IPS-NIHi7 (cell line): ENCODE measurements at regions not wholly inside any gene's neighbourhood (a gene's known extent, or its start where the extent isn't known, plus 50 kb on each side); places are given as distances from the start of the nearest gene placed in this dataset.

Experiments
- DNase-seq: peaks from one replicate; pipeline ENCODE4 v3.0.0; 2012; ENCODE audit warnings: mixed read lengths; ENCODE audit errors: extremely low spot score

DNA sequence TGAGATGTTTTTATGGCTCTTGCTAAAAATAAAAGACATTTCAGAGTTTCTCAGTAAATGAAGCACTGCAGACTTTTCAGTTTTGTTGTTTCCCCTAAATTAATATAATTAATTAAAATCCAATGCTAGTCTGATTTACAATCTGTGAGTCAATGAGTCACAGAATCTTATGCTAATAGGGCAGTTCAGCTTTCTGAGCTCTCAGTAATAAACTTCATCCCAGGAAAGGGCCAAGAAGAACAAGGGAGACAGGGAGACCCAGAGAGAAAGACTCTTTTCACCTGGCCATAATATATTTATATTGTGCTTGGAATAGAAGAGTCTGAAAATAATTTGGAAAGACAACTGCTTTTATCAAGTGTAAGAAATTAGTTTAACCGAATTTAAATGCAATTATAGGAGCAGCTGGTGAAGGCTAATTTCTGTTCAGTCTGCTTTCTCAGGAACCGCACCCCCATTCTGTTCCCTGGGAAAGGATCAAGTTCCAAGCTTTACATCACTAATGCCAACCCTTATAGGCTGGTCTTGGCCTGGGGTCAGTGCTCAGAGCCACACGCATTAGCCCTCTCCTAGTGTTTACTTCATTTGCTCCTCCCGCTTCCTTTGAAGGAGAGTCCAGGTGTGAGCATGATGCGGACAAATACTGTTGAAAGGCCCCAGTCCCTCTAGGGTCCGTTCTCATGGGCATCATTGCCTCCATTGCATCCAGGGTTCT is 145.6 kb downstream of the ZBTB18 start:
- DNase-seq: no peak

DNA sequence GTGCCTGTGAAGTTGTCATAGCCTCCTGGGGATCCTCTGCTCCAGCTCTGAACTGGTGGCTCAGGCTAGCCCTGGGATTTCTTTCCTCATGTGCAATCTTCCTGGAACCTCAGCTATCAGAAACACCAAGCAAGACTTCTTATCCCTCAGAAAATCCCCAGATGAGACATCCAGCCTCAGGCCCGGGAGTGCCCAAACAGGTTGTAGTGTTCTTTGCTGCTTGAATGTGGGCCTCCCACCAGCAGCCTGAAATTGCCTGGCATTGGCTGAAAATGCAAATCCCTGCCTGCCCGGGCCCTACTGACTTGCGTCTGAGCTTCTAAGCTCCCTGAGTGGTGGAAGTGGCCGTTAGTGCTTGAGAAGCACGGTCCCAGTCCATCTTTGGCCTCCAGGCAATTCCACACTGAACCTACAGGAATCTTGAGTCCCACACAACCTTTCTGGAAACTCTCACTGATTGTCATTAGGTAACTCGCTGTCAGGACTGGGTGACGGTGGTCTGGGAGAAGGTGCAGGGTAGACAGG is 146.8 kb downstream of the ZBTB18 start:
- DNase-seq: no peak

GRCh38 chr1:244199902-244200301 is 148.8 kb downstream of the ZBTB18 start:
- DNase-seq: no peak

- no peak for DNase-seq
Measured at GRCh38 chr1:244200596-244200995, 149.5 kb downstream of the ZBTB18 start.

DNA sequence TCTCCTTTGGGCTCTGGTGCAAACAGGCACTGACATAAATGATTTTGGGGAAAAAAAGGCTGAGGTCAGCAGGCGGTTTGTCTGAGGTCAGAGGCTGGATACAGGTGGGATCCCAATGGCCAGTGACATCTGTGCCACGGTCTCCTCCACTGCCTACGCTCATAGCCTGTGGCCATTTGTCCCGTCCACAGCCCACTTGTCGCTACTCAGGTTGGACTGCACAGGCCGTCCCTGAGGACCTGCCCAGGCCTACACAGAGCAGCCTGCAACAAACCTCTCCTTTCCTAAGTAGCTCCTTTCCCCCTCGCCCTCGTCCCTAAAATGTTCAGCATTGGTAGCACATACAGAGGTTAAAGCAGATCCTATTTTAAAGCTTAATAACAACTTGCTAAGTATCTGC is 150.7 kb downstream of the ZBTB18 start:
- DNase-seq: no peak

DNA sequence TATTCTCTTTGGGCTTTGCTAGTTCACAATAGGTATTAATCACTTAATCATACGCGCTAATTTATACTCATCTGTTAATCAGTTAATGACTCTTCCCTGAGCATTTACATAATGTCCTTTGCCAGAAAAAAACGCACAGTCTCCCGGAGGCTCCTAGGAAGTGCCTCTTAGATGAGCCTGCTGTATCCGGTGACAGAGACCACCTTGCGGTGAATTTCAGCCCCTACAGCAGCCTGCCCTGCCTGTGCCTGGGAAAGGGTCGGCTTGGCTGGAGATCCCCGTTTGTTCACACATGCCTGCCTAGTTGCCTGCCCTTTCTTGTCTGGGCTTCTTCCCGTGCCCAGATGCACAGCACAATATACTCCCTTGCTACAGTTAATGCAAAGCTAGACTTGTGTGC is 152.9 kb downstream of the ZBTB18 start:
- no peak for DNase-seq

DNA sequence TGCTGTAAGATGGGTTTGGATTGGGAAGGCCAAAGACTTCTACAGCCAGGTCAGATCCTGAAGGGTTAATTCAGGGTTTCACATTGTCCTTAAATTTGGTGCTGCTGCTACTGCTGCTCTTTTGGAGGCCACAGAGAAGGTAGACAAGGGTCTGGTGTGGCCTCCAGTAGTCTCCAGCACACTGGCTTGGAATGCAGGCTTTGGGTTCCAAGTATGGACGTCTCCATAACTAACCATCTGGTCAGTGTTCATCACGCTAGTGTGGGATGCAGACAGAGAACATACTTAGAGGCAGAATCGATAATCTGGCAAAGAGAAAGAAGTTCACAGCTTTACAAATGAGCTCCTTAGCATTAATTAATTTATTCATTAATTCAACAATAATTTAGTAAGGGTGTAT is 154.1 kb downstream of the ZBTB18 start:
- no peak for DNase-seq

GRCh38 chr1:244205906-244206305 is 154.8 kb downstream of the ZBTB18 start:
- no peak for DNase-seq

- no peak for DNase-seq
Measured at GRCh38 chr1:244207042-244207934, 156.2 kb downstream of the ZBTB18 start.

DNA sequence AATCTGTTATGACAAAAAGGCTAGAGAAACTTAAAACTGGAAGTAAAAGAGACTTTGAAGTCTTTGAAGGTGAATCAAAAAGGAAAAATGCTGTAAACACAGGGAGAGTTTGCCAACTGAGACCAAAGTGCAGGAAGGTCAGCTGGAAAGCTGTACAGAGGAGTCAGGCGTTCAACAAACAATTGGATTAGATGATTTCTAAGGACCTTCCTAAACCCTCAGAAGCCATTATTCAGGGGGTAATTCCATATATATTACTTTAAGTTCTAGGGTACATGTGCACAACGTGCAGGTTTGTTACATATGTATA is 156.8 kb downstream of the ZBTB18 start:
- DNase-seq: no peak

DNA sequence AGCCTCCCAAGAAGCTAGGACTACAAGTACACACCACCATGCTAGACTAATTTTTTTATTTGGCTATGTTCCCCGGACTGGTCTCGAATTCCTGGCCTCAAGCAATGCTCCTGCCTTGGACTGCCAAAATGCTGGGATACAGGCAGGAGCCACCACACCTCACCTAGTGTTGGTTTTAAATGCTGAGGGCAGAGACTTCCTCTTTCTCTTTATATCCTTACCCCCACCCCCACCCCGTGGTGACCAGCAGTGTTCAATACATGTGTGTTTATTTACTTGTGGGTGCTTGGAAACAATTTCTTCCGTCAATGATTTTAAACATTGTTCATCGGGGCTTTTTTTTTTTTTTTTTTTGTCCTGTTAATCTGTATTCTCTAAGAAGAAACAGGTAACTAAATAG is 158.9 kb downstream of the ZBTB18 start:
- DNase-seq: no peak

- DNase-seq: peak; percentile 88
Measured at GRCh38 chr1:244210884-244211558, 159.9 kb downstream of the ZBTB18 start.

- no peak for DNase-seq
Measured at GRCh38 chr1:244211559-244211944, 160.5 kb downstream of the ZBTB18 start.

DNA sequence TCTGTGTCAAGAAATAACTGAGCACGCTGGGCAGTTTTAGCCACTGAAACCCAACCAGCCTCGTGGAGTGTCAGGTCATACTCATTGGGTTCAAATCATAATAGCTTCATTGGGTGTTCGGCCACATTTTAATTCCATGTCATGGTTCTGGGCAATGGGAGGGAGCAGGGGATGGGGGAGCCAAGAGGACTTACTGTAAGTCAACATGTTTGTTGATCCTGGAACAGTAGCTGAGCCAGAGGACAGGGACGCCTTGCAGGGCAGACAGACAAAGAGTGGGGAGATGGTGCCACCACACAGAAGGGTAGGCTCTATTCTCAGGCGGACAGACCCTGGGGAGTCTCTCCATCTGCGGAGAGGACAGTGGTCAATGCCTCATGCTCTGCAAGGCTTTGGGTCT is 161.1 kb downstream of the ZBTB18 start:
- no peak for DNase-seq

DNA sequence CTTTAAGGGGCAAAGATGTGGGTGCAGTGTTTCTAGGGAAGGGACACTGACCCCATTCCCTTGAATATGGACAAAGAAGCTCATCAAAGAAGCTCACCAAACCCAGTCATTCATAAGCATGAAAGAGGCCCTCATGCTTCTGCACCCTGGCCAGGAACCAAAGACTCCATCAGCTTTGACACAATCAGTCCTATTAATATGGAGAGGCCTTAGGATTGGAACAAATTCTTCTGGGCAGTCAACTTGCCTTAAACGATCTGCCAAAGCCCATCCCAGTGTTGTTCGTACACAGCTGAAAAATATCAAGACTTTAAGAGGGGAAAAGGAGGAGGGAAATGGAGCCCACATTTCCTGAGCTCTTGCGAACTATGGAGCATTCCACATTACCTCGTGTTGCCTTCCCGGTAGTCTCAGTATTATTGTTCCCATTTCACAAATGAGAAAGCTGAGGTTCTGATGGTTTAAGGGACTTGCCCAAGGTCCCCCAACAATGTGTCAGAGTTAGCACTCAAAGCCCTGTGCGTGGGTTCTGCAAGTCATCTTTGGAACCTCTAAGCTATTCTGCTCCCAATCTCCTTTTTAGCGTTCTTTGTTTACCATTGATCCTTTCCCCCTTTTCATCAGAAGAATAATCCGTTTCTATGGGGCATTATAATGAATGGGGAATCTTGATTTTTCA is 161.9 kb downstream of the ZBTB18 start:
- DNase-seq: no peak

DNA sequence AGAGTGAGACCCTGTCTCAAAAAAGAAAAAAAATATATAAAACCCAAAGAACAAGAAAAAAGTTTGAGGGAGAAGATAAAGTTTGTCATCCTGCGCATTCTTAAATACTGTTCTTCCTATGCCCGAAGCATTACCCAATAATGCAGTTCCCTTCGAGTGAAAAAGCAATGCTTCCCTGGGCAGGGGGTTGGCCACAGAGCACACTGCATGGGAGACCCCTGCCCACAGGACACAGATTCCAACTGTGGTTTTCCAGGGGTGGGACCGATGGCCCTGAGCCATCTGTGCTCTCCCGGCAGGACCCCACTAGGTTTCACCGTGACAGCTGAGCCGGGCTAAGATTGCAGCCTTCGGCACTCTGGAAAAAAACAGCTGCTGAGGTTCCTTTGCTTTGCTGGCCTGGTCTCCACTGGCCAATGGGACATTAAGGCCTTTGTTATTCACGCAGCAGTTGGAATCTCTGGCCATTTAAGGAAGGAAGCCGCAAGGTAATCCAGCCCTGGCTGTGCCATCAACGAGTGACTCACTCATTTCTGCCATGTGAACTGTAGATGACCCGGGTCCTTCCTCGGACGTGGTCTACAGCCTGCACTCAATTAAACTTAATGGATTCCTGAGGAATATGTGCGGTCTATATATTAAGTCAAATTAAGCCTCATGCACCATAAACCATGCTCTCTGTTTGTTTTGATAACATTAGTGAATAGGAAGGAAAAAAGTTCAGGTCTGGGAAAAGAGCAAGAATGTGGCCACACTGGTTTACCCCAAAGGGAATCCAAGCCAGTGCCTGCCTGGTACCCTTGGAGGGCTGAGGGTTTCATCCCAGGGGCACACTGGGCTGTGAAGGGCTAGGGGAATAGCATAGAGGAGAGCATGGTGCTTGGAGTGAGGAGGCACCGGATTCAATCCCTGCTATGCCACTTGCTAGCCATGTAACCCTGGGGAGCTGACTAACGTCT is 163.2 kb downstream of the ZBTB18 start:
- peak; percentile 80 for DNase-seq

- DNase-seq: no peak
Measured at GRCh38 chr1:244216836-244217235, 165.8 kb downstream of the ZBTB18 start.

GRCh38 chr1:244217711-244218110 is 166.6 kb downstream of the ZBTB18 start:
- DNase-seq: no peak

DNA sequence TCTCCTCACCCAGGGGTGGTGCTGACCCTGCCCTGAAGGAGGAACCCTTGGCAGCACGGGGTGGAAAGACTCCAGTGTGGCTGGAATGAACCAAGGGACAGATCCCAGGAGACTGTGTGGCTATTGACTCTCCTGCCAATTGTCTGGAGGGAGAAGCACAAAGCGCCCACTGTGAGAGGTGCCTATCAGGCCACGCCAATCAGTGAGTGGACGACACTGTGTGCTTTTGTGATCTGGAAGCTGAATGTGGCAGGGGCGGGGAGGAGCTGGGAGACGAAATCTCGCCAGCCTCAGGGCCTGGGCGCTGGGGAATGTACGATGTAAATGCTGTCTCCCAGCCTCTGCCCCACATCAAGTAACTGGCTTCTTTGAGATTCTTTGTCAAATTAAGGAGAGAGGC is 167.1 kb downstream of the ZBTB18 start:
- DNase-seq: no peak

DNA sequence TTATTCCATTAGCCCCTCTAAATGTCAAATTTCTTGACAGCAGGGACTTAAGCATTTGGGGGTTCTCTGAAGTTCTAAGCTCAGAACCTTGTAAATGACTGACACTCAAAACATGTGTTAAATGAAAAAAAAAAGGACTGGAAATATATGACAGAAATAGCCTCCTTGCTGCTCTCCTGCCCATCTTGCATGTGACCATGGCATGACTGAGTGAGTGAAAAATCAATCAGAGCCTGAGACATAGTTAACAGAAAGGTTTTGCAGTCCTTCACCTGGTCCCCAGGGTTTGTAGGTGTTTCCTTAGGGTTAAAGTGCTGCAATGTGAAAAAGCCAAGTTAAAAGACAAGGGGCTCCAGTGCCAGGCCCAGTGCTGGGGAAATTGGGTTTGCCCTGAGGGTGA is 168.1 kb downstream of the ZBTB18 start:
- no peak for DNase-seq

DNA sequence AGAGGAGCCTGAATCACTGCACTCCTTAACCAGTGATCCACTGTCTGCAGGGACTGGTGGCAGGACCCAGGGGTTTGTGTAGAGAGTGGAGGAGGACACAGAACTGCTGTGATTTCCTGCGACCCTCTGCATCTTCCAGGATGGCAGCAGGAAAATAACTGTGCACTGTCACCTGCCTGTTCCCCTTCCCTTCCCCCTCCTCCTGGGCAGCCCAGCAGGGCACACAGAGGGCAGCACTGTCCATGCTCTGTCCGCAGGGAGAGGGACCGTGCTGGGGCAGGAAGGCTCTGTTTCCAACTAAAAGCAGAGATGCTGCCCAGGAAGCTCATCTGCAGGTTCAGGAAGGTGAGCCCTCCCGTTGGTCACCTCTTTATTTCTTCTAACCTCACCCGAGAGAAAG is 168.7 kb downstream of the ZBTB18 start:
- DNase-seq: no peak
